GM06990 (cell line): ENCODE measurements at regions not wholly inside any gene's neighbourhood (a gene's known extent, or its start where the extent isn't known, plus 50 kb on each side); places are given as distances from the start of the nearest gene placed in this dataset.

ENCODE experiments used
- DNase-seq: peaks from one replicate; pipeline ENCODE4 v3.0.0-alpha.2; 2011; ENCODE audit not compliant: insufficient read length; ENCODE audit errors: extremely low read depth
- H3K27me3 ChIP-seq: replicated peaks from 2 replicates; pipeline ENCODE4 v1.6.0; 2011; ENCODE audit warnings: low read length; ENCODE audit not compliant: control insufficient read depth, insufficient read depth
- H3K36me3 ChIP-seq: 2 replicates; pipeline ENCODE4 v1.5.1; 2011; ENCODE audit warnings: low read length; ENCODE audit not compliant: control insufficient read depth, insufficient read depth
- H3K4me3 ChIP-seq: replicated peaks from 2 replicates; pipeline ENCODE4 v1.5.1; 2011; ENCODE audit warnings: low read depth, mild to moderate bottlenecking, control low read depth, low read length
- TF ChIP-seq, protein P1 (sequence below): IDR thresholded peaks from 2 replicates; pipeline ENCODE4 v1.5.1; 2011; ENCODE audit warnings: low read length, control low read depth, mild to moderate bottlenecking, inconsistent platforms; ENCODE audit not compliant: insufficient read depth, poor library complexity, severe bottlenecking

DNA sequence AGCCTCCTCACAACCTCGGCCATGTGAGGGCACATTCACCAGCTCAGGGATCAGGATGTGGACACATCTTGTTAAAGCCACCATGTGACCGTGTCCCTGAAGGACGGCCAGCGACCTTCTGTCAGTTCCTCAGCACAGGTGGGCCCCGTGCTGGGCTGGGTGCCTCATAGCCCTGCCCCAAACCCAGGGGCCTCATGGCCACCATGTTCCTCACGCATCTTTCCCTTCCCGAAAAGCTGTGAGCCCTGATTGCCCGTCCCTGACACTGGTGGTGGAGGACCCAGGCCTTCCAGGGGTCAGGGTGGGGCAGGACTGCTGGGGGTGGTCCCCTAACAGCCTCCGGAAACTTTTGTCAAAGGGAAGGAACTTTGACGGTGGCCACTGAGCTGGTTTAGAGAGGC is 60.1 kb upstream of the ADRA2C start:
- Histone ChIP-seq H3K36me3 (no peaks in the 10 kb centered on the region), H3K27me3 (no peaks in the 10 kb centered on the region; the same call in 1 of the 2 replicates), H3K4me3 (no peak overlapping the region)
- DNase-seq: no peak
- TF ChIP-seq, protein P1, sequence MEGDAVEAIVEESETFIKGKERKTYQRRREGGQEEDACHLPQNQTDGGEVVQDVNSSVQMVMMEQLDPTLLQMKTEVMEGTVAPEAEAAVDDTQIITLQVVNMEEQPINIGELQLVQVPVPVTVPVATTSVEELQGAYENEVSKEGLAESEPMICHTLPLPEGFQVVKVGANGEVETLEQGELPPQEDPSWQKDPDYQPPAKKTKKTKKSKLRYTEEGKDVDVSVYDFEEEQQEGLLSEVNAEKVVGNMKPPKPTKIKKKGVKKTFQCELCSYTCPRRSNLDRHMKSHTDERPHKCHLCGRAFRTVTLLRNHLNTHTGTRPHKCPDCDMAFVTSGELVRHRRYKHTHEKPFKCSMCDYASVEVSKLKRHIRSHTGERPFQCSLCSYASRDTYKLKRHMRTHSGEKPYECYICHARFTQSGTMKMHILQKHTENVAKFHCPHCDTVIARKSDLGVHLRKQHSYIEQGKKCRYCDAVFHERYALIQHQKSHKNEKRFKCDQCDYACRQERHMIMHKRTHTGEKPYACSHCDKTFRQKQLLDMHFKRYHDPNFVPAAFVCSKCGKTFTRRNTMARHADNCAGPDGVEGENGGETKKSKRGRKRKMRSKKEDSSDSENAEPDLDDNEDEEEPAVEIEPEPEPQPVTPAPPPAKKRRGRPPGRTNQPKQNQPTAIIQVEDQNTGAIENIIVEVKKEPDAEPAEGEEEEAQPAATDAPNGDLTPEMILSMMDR: no peak

DNA sequence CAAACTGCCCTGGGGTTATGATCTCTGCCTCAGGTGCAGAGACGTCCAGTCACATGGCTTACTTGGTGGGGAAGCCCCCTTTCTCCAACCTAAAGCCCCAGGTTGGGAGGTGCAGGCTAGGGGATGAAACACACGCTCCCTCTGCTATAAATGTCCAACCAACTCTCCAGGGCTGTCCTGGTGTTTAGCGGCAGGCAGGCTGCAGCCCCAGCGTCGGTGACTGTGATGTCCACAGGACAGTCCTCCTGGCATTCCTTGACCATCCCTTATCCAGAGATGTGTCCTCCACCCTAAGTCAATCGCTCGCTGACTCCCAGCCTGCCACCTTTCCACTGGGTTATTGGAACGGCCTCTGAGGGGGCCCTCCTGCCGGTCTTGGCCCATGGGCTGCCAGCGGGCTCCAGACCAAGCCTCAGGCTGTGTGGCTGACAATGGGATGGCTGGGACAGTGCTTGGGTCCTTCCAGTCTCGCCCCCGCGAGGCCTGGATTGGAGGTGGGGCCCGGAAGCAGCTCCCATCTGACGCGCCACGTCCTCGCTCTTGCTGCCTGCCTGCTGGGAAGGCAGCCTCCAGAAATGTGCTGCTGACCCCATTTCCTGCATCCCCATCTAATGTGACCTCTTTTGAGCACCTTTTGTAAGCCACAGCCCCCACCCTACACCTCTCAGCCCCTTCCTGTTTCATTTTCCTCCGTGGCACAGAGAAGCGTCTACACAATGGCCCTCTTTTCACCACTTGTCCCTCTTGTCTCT is 60.8 kb upstream of the ADRA2C start:
- H3K36me3 ChIP-seq: no peaks in the 10 kb centered on the region
- TF ChIP-seq, protein P1: no peak
- H3K27me3 ChIP-seq: no peaks in the 10 kb centered on the region; the same call in 1 of the 2 replicates
- H3K4me3 ChIP-seq: no peak overlapping the region
- DNase-seq: no peak

DNA sequence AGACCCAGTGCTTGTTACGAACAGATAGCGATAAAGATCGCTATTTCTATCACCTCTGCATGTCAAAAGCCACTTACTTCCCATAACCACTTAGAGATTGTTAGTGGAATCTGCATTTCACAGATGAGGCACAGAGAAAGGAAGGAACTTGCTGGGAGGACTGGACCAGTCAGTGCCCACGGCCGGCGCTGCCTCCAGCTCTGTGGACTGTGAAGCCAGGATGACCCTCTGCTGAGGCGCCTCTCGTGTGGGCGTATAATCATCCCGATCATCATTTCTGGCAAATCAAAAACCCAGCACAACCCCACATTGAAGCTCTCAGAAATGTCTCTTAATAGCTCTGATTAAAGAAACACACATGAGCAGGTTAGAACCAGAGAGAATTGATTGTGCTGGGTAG is 61.5 kb upstream of the ADRA2C start:
- no peaks in the 10 kb centered on the region; the same call in 1 of the 2 replicates for H3K27me3 ChIP-seq
- DNase-seq: no peak
- TF ChIP-seq, protein P1: no peak
- no peaks in the 10 kb centered on the region for H3K36me3 ChIP-seq
- H3K4me3 ChIP-seq: no peak overlapping the region

DNA sequence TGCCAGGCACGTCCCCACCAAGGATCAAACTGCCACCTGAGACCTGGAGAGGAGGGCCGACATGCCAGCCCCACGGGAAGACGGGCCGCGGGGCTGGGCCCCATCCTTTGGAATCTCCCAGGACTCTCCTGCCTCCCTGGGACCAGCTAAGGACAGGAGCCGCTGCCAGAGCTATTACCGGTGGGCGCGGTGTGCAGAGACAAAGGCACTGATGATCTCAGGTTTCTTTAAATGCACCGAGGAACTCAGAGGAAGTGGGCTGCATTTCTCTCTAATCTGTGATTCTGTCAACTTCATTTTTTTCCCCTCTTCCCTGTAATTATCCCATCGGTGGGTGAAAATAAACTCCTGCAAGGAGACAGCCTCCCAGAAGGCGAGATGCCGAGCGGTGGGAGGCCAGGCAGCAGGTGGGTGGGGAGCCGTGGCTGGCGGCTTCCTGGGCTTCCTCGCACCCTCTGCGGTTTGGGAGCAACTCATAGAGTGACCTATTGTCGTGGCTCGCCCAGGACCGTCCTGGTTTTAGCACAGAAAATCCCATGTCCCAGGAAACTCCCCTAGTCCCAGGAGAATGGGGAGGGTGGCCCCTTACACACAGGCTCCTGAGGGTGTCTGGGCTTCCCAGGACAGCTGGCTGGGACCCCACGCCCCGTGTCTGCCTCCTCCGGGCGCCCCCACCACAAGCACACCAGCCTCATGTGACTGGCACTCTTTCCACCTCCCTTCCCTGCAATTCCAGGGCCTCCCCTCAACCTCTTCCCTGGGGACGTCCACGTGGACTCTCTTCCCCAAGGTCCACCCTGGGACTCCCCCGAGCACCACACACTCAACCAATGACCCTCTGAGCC is 62.3 kb upstream of the ADRA2C start:
- H3K27me3 ChIP-seq: no peaks in the 10 kb centered on the region; the same call in 1 of the 2 replicates
- DNase-seq: no peak
- no peaks in the 10 kb centered on the region for H3K36me3 ChIP-seq
- no peak overlapping the region for H3K4me3 ChIP-seq
- TF ChIP-seq, protein P1: no peak

DNA sequence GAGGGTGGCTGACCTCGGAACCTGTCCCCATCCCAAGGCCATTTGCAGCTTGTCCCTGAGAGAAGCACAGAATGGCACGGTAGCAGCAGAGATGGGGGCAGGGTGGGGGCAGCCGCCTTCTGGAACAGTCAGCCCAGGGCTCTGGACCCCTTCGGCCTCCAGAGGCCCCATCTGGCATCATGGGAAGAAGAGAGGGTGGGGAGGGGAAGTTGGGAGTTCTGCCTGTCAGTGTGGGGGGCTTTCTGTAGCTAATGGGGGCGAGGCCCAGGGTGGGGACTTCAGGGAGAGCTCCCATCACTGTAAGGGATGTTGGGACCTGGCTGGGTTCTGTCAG is 62.9 kb upstream of the ADRA2C start:
- H3K27me3 ChIP-seq: no peaks in the 10 kb centered on the region; the same call in 1 of the 2 replicates
- no peak for DNase-seq

More for the DNA sequence above, 62.9 kb upstream of the ADRA2C start:
- H3K4me3 ChIP-seq: no peak overlapping the region
- H3K36me3 ChIP-seq: no peaks in the 10 kb centered on the region
- TF ChIP-seq, protein P1: no peak
